ENCODE measurements at regions not wholly inside any gene's neighbourhood (a gene's known extent, or its start where the extent isn't known, plus 50 kb on each side); places are given as distances from the start of the nearest gene placed in this dataset.

DNA sequence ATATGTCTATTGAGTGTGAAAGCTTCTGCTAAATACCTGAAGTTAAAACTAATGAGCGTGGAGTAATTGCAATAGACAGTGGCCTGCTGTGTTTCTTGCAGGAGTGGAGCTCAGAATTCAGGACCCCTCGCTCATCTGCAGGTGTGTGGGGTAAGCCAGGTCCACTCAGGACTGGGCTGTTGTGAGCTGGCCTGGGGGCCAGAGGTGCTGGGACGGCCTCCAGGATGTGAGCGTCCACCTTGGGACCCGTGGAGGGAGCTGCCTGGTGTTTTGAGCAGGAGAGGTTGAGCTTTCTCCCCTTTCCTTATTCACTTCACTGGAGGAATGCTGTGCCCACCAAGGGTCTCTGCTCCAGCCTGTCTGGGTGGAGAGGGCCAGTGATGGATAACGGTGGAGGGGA is 681.2 kb downstream of the BRD1 start (continued):
- TF ChIP-seq, protein P1, sequence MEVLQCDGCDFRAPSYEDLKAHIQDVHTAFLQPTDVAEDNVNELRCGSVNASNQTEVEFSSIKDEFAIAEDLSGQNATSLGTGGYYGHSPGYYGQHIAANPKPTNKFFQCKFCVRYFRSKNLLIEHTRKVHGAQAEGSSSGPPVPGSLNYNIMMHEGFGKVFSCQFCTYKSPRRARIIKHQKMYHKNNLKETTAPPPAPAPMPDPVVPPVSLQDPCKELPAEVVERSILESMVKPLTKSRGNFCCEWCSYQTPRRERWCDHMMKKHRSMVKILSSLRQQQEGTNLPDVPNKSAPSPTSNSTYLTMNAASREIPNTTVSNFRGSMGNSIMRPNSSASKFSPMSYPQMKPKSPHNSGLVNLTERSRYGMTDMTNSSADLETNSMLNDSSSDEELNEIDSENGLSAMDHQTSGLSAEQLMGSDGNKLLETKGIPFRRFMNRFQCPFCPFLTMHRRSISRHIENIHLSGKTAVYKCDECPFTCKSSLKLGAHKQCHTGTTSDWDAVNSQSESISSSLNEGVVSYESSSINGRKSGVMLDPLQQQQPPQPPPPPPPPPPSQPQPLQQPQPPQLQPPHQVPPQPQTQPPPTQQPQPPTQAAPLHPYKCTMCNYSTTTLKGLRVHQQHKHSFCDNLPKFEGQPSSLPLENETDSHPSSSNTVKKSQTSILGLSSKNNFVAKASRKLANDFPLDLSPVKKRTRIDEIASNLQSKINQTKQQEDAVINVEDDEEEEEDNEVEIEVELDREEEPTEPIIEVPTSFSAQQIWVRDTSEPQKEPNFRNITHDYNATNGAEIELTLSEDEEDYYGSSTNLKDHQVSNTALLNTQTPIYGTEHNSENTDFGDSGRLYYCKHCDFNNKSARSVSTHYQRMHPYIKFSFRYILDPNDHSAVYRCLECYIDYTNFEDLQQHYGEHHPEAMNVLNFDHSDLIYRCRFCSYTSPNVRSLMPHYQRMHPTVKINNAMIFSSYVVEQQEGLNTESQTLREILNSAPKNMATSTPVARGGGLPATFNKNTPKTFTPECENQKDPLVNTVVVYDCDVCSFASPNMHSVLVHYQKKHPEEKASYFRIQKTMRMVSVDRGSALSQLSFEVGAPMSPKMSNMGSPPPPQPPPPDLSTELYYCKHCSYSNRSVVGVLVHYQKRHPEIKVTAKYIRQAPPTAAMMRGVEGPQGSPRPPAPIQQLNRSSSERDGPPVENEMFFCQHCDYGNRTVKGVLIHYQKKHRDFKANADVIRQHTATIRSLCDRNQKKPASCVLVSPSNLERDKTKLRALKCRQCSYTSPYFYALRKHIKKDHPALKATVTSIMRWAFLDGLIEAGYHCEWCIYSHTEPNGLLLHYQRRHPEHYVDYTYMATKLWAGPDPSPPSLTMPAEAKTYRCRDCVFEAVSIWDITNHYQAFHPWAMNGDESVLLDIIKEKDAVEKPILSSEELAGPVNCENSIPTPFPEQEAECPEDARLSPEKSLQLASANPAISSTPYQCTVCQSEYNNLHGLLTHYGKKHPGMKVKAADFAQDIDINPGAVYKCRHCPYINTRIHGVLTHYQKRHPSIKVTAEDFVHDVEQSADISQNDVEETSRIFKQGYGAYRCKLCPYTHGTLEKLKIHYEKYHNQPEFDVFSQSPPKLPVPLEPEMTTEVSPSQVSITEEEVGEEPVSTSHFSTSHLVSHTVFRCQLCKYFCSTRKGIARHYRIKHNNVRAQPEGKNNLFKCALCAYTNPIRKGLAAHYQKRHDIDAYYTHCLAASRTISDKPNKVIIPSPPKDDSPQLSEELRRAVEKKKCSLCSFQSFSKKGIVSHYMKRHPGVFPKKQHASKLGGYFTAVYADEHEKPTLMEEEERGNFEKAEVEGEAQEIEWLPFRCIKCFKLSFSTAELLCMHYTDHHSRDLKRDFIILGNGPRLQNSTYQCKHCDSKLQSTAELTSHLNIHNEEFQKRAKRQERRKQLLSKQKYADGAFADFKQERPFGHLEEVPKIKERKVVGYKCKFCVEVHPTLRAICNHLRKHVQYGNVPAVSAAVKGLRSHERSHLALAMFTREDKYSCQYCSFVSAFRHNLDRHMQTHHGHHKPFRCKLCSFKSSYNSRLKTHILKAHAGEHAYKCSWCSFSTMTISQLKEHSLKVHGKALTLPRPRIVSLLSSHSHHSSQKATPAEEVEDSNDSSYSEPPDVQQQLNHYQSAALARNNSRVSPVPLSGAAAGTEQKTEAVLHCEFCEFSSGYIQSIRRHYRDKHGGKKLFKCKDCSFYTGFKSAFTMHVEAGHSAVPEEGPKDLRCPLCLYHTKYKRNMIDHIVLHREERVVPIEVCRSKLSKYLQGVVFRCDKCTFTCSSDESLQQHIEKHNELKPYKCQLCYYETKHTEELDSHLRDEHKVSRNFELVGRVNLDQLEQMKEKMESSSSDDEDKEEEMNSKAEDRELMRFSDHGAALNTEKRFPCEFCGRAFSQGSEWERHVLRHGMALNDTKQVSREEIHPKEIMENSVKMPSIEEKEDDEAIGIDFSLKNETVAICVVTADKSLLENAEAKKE (CRISPR knock-in tag; IDR thresholded peaks at IDR 0.05), result no peak
- no peak for TF ChIP-seq EZH2 (IDR thresholded peaks at IDR 0.05; ENCODE audit: low read depth, unreplicated experiment)
- TF ChIP-seq, protein P2, sequence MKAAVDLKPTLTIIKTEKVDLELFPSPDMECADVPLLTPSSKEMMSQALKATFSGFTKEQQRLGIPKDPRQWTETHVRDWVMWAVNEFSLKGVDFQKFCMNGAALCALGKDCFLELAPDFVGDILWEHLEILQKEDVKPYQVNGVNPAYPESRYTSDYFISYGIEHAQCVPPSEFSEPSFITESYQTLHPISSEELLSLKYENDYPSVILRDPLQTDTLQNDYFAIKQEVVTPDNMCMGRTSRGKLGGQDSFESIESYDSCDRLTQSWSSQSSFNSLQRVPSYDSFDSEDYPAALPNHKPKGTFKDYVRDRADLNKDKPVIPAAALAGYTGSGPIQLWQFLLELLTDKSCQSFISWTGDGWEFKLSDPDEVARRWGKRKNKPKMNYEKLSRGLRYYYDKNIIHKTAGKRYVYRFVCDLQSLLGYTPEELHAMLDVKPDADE (IDR thresholded peaks at IDR 0.05), result no peak

DNA sequence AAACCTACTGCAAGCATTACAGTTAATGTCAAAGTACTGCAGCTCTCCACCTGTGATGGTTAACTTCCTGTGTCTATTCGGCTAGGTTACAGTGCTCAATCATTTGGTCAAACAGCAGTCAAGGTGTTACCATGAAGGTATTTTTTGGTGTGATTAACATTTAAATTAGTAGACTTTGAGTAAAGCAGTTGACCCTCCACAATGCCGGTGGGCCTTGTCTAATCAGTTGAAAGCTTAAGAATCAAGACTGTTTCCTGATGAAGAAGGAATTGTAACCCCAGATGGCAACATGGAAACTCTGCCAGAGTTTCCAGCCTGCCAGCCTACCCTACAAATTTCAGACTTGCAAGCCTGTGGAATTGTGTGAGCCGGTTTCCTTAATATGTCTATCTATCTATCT is 683.9 kb downstream of the BRD1 start:
- Histone ChIP-seq H3K36me3 (ENCODE audit: insufficient read depth) (peaks cover 3% of the 10 kb centered on the region; the same call in 1 of the 2 replicates), H2AFZ (no peak overlapping the region), H4K20me1 (replicated peaks; ENCODE audit: insufficient read depth) (no peaks in the 10 kb centered on the region), H3F3A (replicated peaks; ENCODE audit: low read depth) (no peaks in the 10 kb centered on the region), H3K4me2 (no peak overlapping the region), H3K79me2 (replicated peaks; ENCODE audit: insufficient read depth) (no peaks in the 10 kb centered on the region), H3K27ac (ENCODE audit: low read depth) (no peak overlapping the region), H3K4me1 (ENCODE audit: insufficient read depth) (no peaks in the 10 kb centered on the region), H3K27me3 (ENCODE audit: insufficient read depth) (no peaks in the 10 kb centered on the region), H3K9me2 (ENCODE audit: insufficient read depth) (no peaks in the 10 kb centered on the region), H3K4me3 (no peak overlapping the region)
- peaks cover 1% of the 10 kb centered on the region for H3K27me3 Mint-ChIP-seq (ENCODE audit: insufficient read depth, low read depth, poor library complexity)
- ATAC-seq (no peak), DNase-seq (ENCODE audit: low spot score) (no peak)
- H3K4me1 Mint-ChIP-seq, result peaks cover 9% of the 10 kb centered on the region
- no peak for TF ChIP-seq EZH2phosphoT487 (IDR thresholded peaks at IDR 0.05; ENCODE audit: unreplicated experiment)
- TF ChIP-seq, protein P3, sequence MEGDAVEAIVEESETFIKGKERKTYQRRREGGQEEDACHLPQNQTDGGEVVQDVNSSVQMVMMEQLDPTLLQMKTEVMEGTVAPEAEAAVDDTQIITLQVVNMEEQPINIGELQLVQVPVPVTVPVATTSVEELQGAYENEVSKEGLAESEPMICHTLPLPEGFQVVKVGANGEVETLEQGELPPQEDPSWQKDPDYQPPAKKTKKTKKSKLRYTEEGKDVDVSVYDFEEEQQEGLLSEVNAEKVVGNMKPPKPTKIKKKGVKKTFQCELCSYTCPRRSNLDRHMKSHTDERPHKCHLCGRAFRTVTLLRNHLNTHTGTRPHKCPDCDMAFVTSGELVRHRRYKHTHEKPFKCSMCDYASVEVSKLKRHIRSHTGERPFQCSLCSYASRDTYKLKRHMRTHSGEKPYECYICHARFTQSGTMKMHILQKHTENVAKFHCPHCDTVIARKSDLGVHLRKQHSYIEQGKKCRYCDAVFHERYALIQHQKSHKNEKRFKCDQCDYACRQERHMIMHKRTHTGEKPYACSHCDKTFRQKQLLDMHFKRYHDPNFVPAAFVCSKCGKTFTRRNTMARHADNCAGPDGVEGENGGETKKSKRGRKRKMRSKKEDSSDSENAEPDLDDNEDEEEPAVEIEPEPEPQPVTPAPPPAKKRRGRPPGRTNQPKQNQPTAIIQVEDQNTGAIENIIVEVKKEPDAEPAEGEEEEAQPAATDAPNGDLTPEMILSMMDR (conservative IDR thresholded peaks at IDR 0.05; ENCODE audit: low read depth in 2 of 2), result no peak
- H3K4me3 Mint-ChIP-seq, result no peak overlapping the region
- H3K27ac Mint-ChIP-seq, result no peak overlapping the region
- no peaks in the 10 kb centered on the region; the same call in 2 of the 3 replicates for H3K9me3 Mint-ChIP-seq
- H3K36me3 Mint-ChIP-seq (ENCODE audit: low read depth), result no peaks in the 10 kb centered on the region

All from GM23338 (cell line).